ENCODE measurements at regions not wholly inside any gene's neighbourhood (a gene's known extent, or its start where the extent isn't known, plus 50 kb on each side); places are given as distances from the start of the nearest gene placed in this dataset.
"Not testable (repeated sequence)": the region's sequence is repeated elsewhere in the genome, so short reads cannot be mapped to it uniquely, and the experiment has no call there.

GRCh38 chr4:38330936-38331335, 333.1 kb upstream of the KLF3 start:
- no peak for DNase-seq

GRCh38 chr4:38332699-38333098, 331.3 kb upstream of the KLF3 start:
- DNase-seq: no peak

- no peak for DNase-seq
Measured at GRCh38 chr4:38333219-38333618, 330.8 kb upstream of the KLF3 start.

GRCh38 chr4:38334791-38335190, 329.2 kb upstream of the KLF3 start:
- DNase-seq: no peak

GRCh38 chr4:38338939-38339338, 325.1 kb upstream of the KLF3 start:
- not testable (repeated sequence) for DNase-seq

- DNase-seq: no peak
Measured at GRCh38 chr4:38343608-38344007, 320.4 kb upstream of the KLF3 start.

- no peak for DNase-seq
Measured at GRCh38 chr4:38344929-38345328, 319.1 kb upstream of the KLF3 start.

GRCh38 chr4:38347251-38347650, 316.7 kb upstream of the KLF3 start:
- DNase-seq: no peak

- no peak for DNase-seq
Measured at GRCh38 chr4:38354421-38354820, 309.6 kb upstream of the KLF3 start.

GRCh38 chr4:38354872-38355271, 309.1 kb upstream of the KLF3 start:
- DNase-seq: no peak

GRCh38 chr4:38356686-38357085, 307.3 kb upstream of the KLF3 start:
- DNase-seq: no peak

- DNase-seq: no peak
Measured at GRCh38 chr4:38357546-38357945, 306.5 kb upstream of the KLF3 start.

- DNase-seq: no peak
Measured at GRCh38 chr4:38359113-38359512, 304.9 kb upstream of the KLF3 start.

GRCh38 chr4:38360201-38360600, 303.8 kb upstream of the KLF3 start:
- DNase-seq: no peak

GRCh38 chr4:38364383-38364963, 299.5 kb upstream of the KLF3 start:
- no peak for DNase-seq

- DNase-seq: no peak
Measured at GRCh38 chr4:38365261-38365660, 298.7 kb upstream of the KLF3 start.

- DNase-seq: no peak
Measured at GRCh38 chr4:38365748-38366310, 298.2 kb upstream of the KLF3 start.

GRCh38 chr4:38366456-38366855, 297.5 kb upstream of the KLF3 start:
- DNase-seq: peak in 2 of 51 donors; percentile 1 to 6

GRCh38 chr4:38366997-38367396, 297.0 kb upstream of the KLF3 start:
- DNase-seq: no peak

GRCh38 chr4:38367642-38368174, 296.3 kb upstream of the KLF3 start:
- DNase-seq: no peak

GRCh38 chr4:38368613-38369012, 295.4 kb upstream of the KLF3 start:
- no peak for DNase-seq

GRCh38 chr4:38371391-38371851, 292.6 kb upstream of the KLF3 start:
- no peak for DNase-seq

GRCh38 chr4:38373375-38373774, 290.6 kb upstream of the KLF3 start:
- DNase-seq: no peak

GRCh38 chr4:38377195-38377594, 286.8 kb upstream of the KLF3 start:
- DNase-seq: no peak
